A549 (cell line): ENCODE measurements at regions not wholly inside any gene's neighbourhood (a gene's known extent, or its start where the extent isn't known, plus 50 kb on each side); places are given as distances from the start of the nearest gene placed in this dataset.

Experiments used
- CEBPB ChIP-seq, 2 experiments: fragments of >200 bp in 1 of 2; sonication (Bioruptor Twin) in 1 of 2; formaldehyde crosslinking in 1 of 2; IDR thresholded peaks; 2 replicates each; pipeline ENCODE4 v1.6.1; 2012 to 2016
- EP300 ChIP-seq, 2 experiments: fragments of >200 bp; sonication (Bioruptor Twin); formaldehyde crosslinking; IDR thresholded peaks; 2 replicates in 1 of 2; 3 replicates in 1 of 2; pipeline ENCODE4 v1.6.1; 2016 to 2017
- ESRRA ChIP-seq: fragments of 150-350 bp; IDR thresholded peaks from 2 replicates; pipeline ENCODE4 v1.6.1; 2014; ENCODE audit warnings: mild to moderate bottlenecking, low read length, borderline replicate concordance
- FOXS1 ChIP-seq: fragments of 250-450 bp; sonication (Bioruptor Pico); IDR thresholded peaks from 2 replicates; pipeline ENCODE4 v1.5.0; 2020; ENCODE audit warnings: mild to moderate bottlenecking, moderate library complexity
- GATA3 ChIP-seq: IDR thresholded peaks from 2 replicates; pipeline ENCODE4 v1.6.1; 2012; ENCODE audit warnings: borderline replicate concordance
- HDAC2 ChIP-seq: fragments of 200-600 bp; sonication (generic); IDR thresholded peaks from 2 replicates; pipeline ENCODE4 v1.6.1; 2016
- MYC ChIP-seq: IDR thresholded peaks from 2 replicates; pipeline ENCODE4 v1.6.1; 2012; ENCODE audit warnings: mild to moderate bottlenecking, inconsistent platforms, low read length, improper control_type of control experiment, borderline replicate concordance
- POLR2A ChIP-seq: IDR thresholded peaks from 2 replicates; pipeline ENCODE4 v1.6.1; 2012; ENCODE audit warnings: mild to moderate bottlenecking, low read length
- RAD21 ChIP-seq, 2 experiments: fragments of >200 bp in 1 of 2; sonication (Bioruptor Twin) in 1 of 2; formaldehyde crosslinking in 1 of 2; IDR thresholded peaks in 1 of 2; conservative IDR thresholded peaks in 1 of 2; 2 replicates in 1 of 2; 3 replicates in 1 of 2; pipeline ENCODE4 v1.6.1; 2012 to 2018; ENCODE audit warnings: inconsistent platforms in 1 of 2
- RFX5 ChIP-seq: fragments of 450-650 bp; IDR thresholded peaks from 2 replicates; pipeline ENCODE4 v1.7.1; 2014; ENCODE audit warnings: antibody characterized with exemption, mild to moderate bottlenecking, moderate library complexity
- TP53 ChIP-seq: fragments of 250-450 bp; sonication (Bioruptor Pico); IDR thresholded peaks from 2 replicates; pipeline ENCODE4 v1.5.0; 2021; ENCODE audit warnings: mild to moderate bottlenecking, moderate library complexity
- ZSCAN20 ChIP-seq: fragments of 250-450 bp; sonication (Bioruptor Pico); IDR thresholded peaks from 2 replicates; pipeline ENCODE4 v1.8.0; 2022; ENCODE audit warnings: mild to moderate bottlenecking, moderate library complexity
- TF ChIP-seq, protein P1 (sequence below): fragments of >200 bp; sonication (Bioruptor Twin); formaldehyde crosslinking; IDR thresholded peaks from 3 replicates; pipeline ENCODE4 v1.5.1; 2016
- TF ChIP-seq, protein P2 (sequence below): fragments of 250-450 bp; sonication (Bioruptor Pico); IDR thresholded peaks from 2 replicates; pipeline ENCODE4 v1.5.0; 2021; ENCODE audit warnings: mild to moderate bottlenecking, moderate library complexity, borderline replicate concordance

- TF ChIP-seq GATA3 (no peak), RAD21 (conservative IDR thresholded peaks at IDR 0.05 in 1 of 2, IDR thresholded peaks at IDR 0.05 in 1 of 2) (no peak), ZSCAN20 (no peak), ESRRA (no peak), FOXS1 (CRISPR knock-in tag) (no peak), POLR2A (no peak), TP53 (CRISPR knock-in tag) (no peak), CEBPB (IDR thresholded peaks at IDR 0.05) (no peak), EP300 (IDR thresholded peaks at IDR 0.05) (no peak), MYC (no peak), RFX5 (no peak), HDAC2 (no peak)
- TF ChIP-seq, protein P1, sequence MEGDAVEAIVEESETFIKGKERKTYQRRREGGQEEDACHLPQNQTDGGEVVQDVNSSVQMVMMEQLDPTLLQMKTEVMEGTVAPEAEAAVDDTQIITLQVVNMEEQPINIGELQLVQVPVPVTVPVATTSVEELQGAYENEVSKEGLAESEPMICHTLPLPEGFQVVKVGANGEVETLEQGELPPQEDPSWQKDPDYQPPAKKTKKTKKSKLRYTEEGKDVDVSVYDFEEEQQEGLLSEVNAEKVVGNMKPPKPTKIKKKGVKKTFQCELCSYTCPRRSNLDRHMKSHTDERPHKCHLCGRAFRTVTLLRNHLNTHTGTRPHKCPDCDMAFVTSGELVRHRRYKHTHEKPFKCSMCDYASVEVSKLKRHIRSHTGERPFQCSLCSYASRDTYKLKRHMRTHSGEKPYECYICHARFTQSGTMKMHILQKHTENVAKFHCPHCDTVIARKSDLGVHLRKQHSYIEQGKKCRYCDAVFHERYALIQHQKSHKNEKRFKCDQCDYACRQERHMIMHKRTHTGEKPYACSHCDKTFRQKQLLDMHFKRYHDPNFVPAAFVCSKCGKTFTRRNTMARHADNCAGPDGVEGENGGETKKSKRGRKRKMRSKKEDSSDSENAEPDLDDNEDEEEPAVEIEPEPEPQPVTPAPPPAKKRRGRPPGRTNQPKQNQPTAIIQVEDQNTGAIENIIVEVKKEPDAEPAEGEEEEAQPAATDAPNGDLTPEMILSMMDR: no peak
- TF ChIP-seq, protein P2, sequence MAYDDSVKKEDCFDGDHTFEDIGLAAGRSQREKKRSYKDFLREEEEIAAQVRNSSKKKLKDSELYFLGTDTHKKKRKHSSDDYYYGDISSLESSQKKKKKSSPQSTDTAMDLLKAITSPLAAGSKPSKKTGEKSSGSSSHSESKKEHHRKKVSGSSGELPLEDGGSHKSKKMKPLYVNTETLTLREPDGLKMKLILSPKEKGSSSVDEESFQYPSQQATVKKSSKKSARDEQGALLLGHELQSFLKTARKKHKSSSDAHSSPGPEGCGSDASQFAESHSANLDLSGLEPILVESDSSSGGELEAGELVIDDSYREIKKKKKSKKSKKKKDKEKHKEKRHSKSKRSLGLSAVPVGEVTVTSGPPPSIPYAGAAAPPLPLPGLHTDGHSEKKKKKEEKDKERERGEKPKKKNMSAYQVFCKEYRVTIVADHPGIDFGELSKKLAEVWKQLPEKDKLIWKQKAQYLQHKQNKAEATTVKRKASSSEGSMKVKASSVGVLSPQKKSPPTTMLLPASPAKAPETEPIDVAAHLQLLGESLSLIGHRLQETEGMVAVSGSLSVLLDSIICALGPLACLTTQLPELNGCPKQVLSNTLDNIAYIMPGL (CRISPR knock-in tag): no peak
Measured at GRCh38 chr5:74384851-74385250, 255.7 kb downstream of the ENC1 start.
